NB4 (cell line): ENCODE measurements at regions not wholly inside any gene's neighbourhood (a gene's known extent, or its start where the extent isn't known, plus 50 kb on each side); places are given as distances from the start of the nearest gene placed in this dataset.

Experiments
- DNase-seq: peaks from one replicate; pipeline ENCODE4 v3.0.0; 2010; ENCODE audit warnings: low read depth
- H3K4me3 ChIP-seq: one replicate; pipeline ENCODE4 v1.5.1; 2011; ENCODE audit warnings: mild to moderate bottlenecking, low read depth, low read length, moderate library complexity
- MYC ChIP-seq: IDR thresholded peaks from 2 replicates; pipeline ENCODE4 v1.6.1; 2011; ENCODE audit warnings: low read depth, low read length
- POLR2A ChIP-seq: IDR thresholded peaks from 2 replicates; pipeline ENCODE4 v1.6.1; 2011; ENCODE audit warnings: mild to moderate bottlenecking; ENCODE audit not compliant: insufficient read length; ENCODE audit errors: extremely low read depth
- TF ChIP-seq, protein P1 (sequence below): IDR thresholded peaks from 2 replicates; pipeline ENCODE4 v1.6.1; 2011; ENCODE audit warnings: low read depth, low read length
- TF ChIP-seq, protein P2 (sequence below): IDR thresholded peaks from one replicate; pipeline ENCODE4 v1.5.1; 2012; ENCODE audit warnings: low read depth, low read length

DNA sequence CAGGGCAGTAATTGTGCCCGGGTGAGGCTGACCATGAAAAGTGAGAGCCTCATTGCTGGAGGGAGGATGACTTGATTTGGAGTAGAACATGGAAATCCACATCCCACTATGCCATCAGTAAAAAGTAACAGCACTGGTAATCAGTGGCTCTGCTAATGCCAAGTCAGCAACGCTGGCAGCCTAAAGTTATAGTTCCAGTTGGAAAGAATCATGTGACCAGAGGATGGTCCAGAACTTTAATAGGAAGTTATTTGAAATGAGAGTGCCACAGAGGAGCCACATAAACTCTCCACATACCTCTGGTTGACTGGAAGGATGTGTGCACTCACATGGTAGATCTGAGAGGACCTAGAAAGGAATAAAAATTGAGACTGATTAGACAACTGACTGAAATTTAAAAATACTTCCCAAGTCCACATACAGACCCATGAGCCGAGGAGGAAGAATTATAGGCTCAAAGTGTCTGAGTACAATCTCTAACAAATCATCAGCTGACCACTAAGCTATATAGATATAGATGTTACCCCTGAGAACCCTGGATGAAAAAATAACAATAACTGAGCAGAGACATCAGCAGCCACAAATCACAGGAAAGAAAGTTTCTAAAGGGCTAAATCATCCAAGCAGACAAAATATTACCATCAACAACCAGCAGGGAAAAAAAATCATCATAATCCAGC lies 346.8 kb downstream of the STK39 start:
- H3K4me3 ChIP-seq: no peak overlapping the region
- TF ChIP-seq MYC: no peak
- TF ChIP-seq POLR2A: no peak
- TF ChIP-seq, protein P1, sequence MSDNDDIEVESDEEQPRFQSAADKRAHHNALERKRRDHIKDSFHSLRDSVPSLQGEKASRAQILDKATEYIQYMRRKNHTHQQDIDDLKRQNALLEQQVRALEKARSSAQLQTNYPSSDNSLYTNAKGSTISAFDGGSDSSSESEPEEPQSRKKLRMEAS: no peak
- TF ChIP-seq, protein P2, sequence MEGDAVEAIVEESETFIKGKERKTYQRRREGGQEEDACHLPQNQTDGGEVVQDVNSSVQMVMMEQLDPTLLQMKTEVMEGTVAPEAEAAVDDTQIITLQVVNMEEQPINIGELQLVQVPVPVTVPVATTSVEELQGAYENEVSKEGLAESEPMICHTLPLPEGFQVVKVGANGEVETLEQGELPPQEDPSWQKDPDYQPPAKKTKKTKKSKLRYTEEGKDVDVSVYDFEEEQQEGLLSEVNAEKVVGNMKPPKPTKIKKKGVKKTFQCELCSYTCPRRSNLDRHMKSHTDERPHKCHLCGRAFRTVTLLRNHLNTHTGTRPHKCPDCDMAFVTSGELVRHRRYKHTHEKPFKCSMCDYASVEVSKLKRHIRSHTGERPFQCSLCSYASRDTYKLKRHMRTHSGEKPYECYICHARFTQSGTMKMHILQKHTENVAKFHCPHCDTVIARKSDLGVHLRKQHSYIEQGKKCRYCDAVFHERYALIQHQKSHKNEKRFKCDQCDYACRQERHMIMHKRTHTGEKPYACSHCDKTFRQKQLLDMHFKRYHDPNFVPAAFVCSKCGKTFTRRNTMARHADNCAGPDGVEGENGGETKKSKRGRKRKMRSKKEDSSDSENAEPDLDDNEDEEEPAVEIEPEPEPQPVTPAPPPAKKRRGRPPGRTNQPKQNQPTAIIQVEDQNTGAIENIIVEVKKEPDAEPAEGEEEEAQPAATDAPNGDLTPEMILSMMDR: no peak

DNA sequence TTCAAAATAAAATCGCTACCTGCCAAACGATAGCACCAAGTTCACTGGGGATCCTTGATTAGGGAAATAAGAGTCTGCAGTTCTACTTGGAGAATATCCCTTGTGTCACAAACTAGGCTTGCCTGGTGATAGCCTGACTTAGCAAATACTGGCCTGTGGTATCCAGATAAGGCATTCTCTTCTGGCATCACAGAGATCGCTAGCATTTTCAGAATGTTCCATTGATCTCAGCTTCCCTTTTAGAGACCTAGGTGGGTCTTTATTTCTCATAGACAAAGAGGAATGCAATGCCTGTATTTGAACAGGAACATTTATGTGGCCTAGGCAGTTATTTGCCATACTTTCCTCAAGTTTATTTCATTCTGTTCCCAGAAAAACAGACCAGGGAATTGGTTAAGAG lies 349.1 kb downstream of the STK39 start:
- no peak overlapping the region for H3K4me3 ChIP-seq
- no peak for DNase-seq
- TF ChIP-seq, protein P2: no peak
- TF ChIP-seq, protein P1: no peak
- TF ChIP-seq POLR2A (no peak), MYC (no peak)

More for the DNA sequence above, 346.8 kb downstream of the STK39 start:
- no peak for DNase-seq

DNA sequence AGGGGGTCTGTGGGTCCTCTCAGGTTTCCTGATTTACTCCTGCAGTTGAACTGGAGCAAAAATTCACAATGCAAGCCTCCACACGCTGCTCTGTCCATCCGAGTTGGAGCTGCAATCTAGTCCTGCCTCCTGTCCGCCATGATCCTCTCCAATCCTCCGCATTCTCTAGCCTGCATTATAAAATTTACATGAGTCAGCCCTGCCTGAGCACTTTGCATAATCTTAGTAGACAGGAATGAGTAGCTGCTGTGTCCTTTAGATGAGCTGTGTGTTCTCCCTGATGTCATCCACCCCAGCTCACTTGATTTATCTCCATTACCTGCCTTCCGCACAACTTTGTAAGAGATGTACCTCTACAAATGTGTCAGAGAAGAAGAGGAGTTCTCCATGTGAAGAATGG lies 355.6 kb downstream of the STK39 start:
- DNase-seq: no peak
- H3K4me3 ChIP-seq: no peak overlapping the region
- TF ChIP-seq, protein P1: no peak
- TF ChIP-seq POLR2A: no peak
- TF ChIP-seq, protein P2: no peak
- TF ChIP-seq MYC: no peak

DNA sequence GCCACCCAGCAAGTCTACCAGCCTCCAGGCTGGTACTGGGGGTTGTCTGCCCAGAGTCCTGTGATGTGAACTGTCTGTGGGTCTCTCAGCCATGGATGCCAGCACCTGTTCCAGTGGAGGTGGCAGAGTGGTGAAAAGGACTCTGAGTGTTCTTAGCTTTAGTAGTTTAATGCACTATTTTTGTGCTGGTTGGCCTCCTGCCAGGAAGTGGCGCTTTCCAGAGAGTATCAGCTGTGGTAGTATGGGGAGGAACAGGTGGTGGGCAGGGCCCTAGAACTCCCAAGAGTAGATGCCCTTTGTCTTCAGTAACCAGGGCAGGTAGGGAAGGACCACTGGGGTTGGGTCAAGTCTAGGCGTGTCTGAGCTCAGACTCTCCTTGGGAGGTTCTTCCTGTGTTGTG lies 356.7 kb downstream of the STK39 start:
- no peak overlapping the region for H3K4me3 ChIP-seq
- no peak for TF ChIP-seq POLR2A
- TF ChIP-seq MYC: no peak
- TF ChIP-seq, protein P1: no peak
- TF ChIP-seq, protein P2: no peak
- no peak for DNase-seq

DNA sequence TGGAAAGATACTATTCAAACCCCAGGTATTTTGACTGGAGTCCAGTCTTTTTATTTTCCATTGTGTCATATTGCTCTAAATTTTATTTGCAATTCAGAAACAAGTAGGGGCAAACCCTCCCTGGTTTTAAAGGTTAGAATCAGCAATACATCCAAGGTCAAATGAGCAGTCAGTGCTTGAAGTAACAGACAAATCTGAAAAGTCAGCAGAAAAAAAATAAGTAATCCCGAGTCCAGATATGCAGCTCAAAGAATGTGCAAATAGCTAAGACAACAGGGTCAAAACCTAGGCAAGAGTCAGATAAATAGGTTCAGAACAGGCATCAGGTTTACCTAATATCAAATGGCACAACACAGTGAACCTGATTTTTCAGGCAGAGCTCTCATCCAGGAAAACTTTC lies 367.0 kb downstream of the STK39 start:
- no peak overlapping the region for H3K4me3 ChIP-seq
- TF ChIP-seq POLR2A: no peak
- TF ChIP-seq, protein P2: no peak
- no peak for DNase-seq

DNA sequence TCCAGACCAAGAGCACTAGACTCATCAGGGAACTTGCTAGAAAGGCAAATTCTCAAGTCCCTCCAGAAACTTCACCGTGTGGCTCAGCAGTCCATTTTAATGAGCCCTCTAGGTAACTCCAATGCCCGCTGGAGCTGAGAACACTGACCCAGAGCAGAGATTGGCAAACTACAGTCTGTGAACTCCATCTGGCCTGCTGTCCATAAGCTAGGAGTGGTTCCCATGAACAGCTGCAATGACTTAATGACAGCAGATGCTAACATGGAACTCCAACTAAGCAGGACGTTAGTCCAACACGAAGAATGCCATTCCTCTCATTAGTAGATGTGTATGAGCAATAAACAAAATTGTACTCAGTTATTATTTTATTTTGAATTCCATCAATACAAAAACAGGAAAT lies 371.9 kb downstream of the STK39 start:
- no peak for DNase-seq
- no peak for TF ChIP-seq MYC
- TF ChIP-seq POLR2A: no peak
- TF ChIP-seq, protein P2: no peak
- TF ChIP-seq, protein P1: no peak
- H3K4me3 ChIP-seq: no peak overlapping the region
